Breast epithelium (tissue), 4 donors: ENCODE measurements at regions not wholly inside any gene's neighbourhood (a gene's known extent, or its start where the extent isn't known, plus 50 kb on each side); places are given as distances from the start of the nearest gene placed in this dataset.
"Not testable (repeated sequence)": the region's sequence is repeated elsewhere in the genome, so short reads cannot be mapped to it uniquely, and the experiment has no call there.

Experiments used
- DNase-seq, 2 donors: peaks; one replicate each; pipeline ENCODE4 v3.0.0-alpha.2; 2019; ENCODE audit warnings: low spot score in 2 of 2
- H3K27ac ChIP-seq, 2 donors: fragments of 200-600 bp; sonication (generic) in 1 of 2; one replicate each; pipeline ENCODE4 v1.5.1; 2016 to 2019; ENCODE audit warnings: mild to moderate bottlenecking in 1 of 2
- H3K27me3 ChIP-seq, 2 donors: fragments of 200-600 bp; sonication (generic) in 1 of 2; one replicate each; pipeline versions ENCODE4 v1.5.1 to v1.6.0; 2017 to 2019; ENCODE audit warnings: control low read depth in 1 of 2, mild to moderate bottlenecking in 1 of 2
- H3K36me3 ChIP-seq: fragments of 200-600 bp; one replicate; pipeline ENCODE4 v1.5.1; 2019
- H3K4me1 ChIP-seq, 2 donors: fragments of 200-600 bp; sonication (generic); one replicate each; pipeline ENCODE4 v1.5.1; 2016 to 2019; ENCODE audit warnings: control low read depth in 1 of 2
- H3K4me3 ChIP-seq, 3 donors: fragments of 200-600 bp; sonication (generic); 1 replicate in 2 of 3; 2 replicates in 1 of 3; pipeline ENCODE4 v1.5.1; 2016 to 2019; ENCODE audit warnings: mild to moderate bottlenecking in 3 of 3, moderate library complexity in 2 of 3
- H3K9me3 ChIP-seq, 2 donors: fragments of 200-600 bp; sonication (generic) in 1 of 2; one replicate each; pipeline ENCODE4 v1.5.1; 2016 to 2019; ENCODE audit warnings: control low read depth in 1 of 2
- CTCF ChIP-seq, 3 donors: fragments of 450-650 bp; IDR thresholded peaks; one replicate each; pipeline ENCODE4 v1.5.1; 2016 to 2017; ENCODE audit warnings: antibody characterized with exemption in 3 of 3, mild to moderate bottlenecking in 3 of 3, moderate library complexity in 3 of 3
- POLR2A ChIP-seq: fragments of 450-650 bp; IDR thresholded peaks from one replicate; pipeline ENCODE4 v1.6.1; 2016; ENCODE audit warnings: antibody characterized with exemption, mild to moderate bottlenecking, moderate library complexity
- POLR2AphosphoS5 ChIP-seq, 3 donors: sonication (generic); formaldehyde crosslinking; IDR thresholded peaks; one replicate each; pipeline ENCODE4 v1.6.1; 2017; ENCODE audit warnings: antibody characterized with exemption in 3 of 3
- intact Hi-C: fragments of 100-400 bp; cut with DNase I; formaldehyde crosslinking; loops from one replicate; pipeline ENCODE4 v1.15.1; 2023; ENCODE audit warnings: low total_unique reads

GRCh38 chr14:49105512-49105911, 480.7 kb downstream of the RPS29 start:
- Histone ChIP-seq H3K4me3 (no peak overlapping the region), H3K4me1 (no peaks in the 10 kb centered on the region), H3K9me3 (no peaks in the 10 kb centered on the region), H3K27me3 (no peaks in the 10 kb centered on the region), H3K27ac (no peak overlapping the region), H3K36me3 (no peaks in the 10 kb centered on the region)
- intact Hi-C loops: no loop called here
- no peak for DNase-seq
- TF ChIP-seq POLR2AphosphoS5 (IDR thresholded peaks at IDR 0.05): no peak
- no peak for TF ChIP-seq POLR2A
- no peak for TF ChIP-seq CTCF (IDR thresholded peaks at IDR 0.05)

GRCh38 chr14:49092345-49092744, 493.8 kb downstream of the RPS29 start:
- Histone ChIP-seq H3K27me3 (no peaks in the 10 kb centered on the region), H3K27ac (no peak overlapping the region), H3K9me3 (no peaks in the 10 kb centered on the region), H3K4me1 (no peaks in the 10 kb centered on the region), H3K4me3 (no peak overlapping the region), H3K36me3 (no peaks in the 10 kb centered on the region)
- TF ChIP-seq CTCF (IDR thresholded peaks at IDR 0.05) (no peak), POLR2AphosphoS5 (IDR thresholded peaks at IDR 0.05) (no peak), POLR2A (no peak)
- intact Hi-C loops: no loop called here
- no peak for DNase-seq

- intact Hi-C loops: no loop called here
- no peaks in the 10 kb centered on the region for H3K27me3 ChIP-seq
- no peak for DNase-seq
- H3K36me3 ChIP-seq: no peaks in the 10 kb centered on the region
- TF ChIP-seq CTCF (IDR thresholded peaks at IDR 0.05): no peak
- no peak for TF ChIP-seq POLR2AphosphoS5 (IDR thresholded peaks at IDR 0.05)
- TF ChIP-seq POLR2A: no peak
- H3K4me1 ChIP-seq: no peaks in the 10 kb centered on the region
- no peak overlapping the region for H3K4me3 ChIP-seq
- no peaks in the 10 kb centered on the region for H3K9me3 ChIP-seq
- H3K27ac ChIP-seq: no peak overlapping the region
Measured at GRCh38 chr14:49089107-49089506, 497.1 kb downstream of the RPS29 start.

- DNase-seq, H3K27me3 ChIP-seq, H3K27ac ChIP-seq, intact Hi-C loops, H3K4me3 ChIP-seq, H3K4me1 ChIP-seq, H3K36me3 ChIP-seq: not testable (repeated sequence)
- peaks cover 4 to 34% of the 10 kb centered on the region in 2 donors for H3K9me3 ChIP-seq
Measured at GRCh38 chr14:49073292-49073691, 512.9 kb downstream of the RPS29 start.

GRCh38 chr14:49058511-49058910, 527.7 kb downstream of the RPS29 start:
- H3K36me3 ChIP-seq: no peaks in the 10 kb centered on the region
- H3K4me3 ChIP-seq: no peak overlapping the region
- no peak overlapping the region for H3K27ac ChIP-seq
- TF ChIP-seq POLR2A: no peak
- TF ChIP-seq POLR2AphosphoS5 (IDR thresholded peaks at IDR 0.05): no peak
- TF ChIP-seq CTCF (IDR thresholded peaks at IDR 0.05): no peak
- DNase-seq: no peak
- intact Hi-C loops: no loop called here
- H3K27me3 ChIP-seq: no peaks in the 10 kb centered on the region
- H3K4me1 ChIP-seq: no peaks in the 10 kb centered on the region
- H3K9me3 ChIP-seq: no peaks in the 10 kb centered on the region

- Histone ChIP-seq H3K27ac (no peak overlapping the region), H3K27me3 (no peaks in the 10 kb centered on the region), H3K9me3 (no peaks in the 10 kb centered on the region), H3K4me1 (no peaks in the 10 kb centered on the region), H3K36me3 (no peaks in the 10 kb centered on the region), H3K4me3 (no peak overlapping the region)
- intact Hi-C loops: no loop called here
- no peak for DNase-seq
- TF ChIP-seq POLR2AphosphoS5 (IDR thresholded peaks at IDR 0.05) (no peak), CTCF (IDR thresholded peaks at IDR 0.05) (no peak), POLR2A (no peak)
Measured at GRCh38 chr14:49057838-49058510, 528.2 kb downstream of the RPS29 start.
